Skeletal muscle tissue (tissue), 3 donors: ENCODE measurements at regions not wholly inside any gene's neighbourhood (a gene's known extent, or its start where the extent isn't known, plus 50 kb on each side); places are given as distances from the start of the nearest gene placed in this dataset.
"Not testable (repeated sequence)": the region's sequence is repeated elsewhere in the genome, so short reads cannot be mapped to it uniquely, and the experiment has no call there.

Experiments used
- H3K27ac ChIP-seq: one replicate; pipeline ENCODE4 v1.7.0; 2013; ENCODE audit warnings: mild to moderate bottlenecking, low read depth, low read length, inconsistent platforms
- H3K27me3 ChIP-seq, 3 donors: one replicate each; pipeline ENCODE4 v1.7.0; 2013; ENCODE audit warnings: low read length in 3 of 3; ENCODE audit not compliant: control insufficient read depth in 3 of 3, insufficient read depth in 3 of 3
- H3K36me3 ChIP-seq, 3 donors: one replicate each; pipeline ENCODE4 v1.7.0; 2013; ENCODE audit warnings: low read length in 3 of 3; ENCODE audit not compliant: control insufficient read depth in 3 of 3, insufficient read depth in 3 of 3
- H3K4me1 ChIP-seq, 3 donors: one replicate each; pipeline ENCODE4 v1.7.0; 2013; ENCODE audit warnings: low read length in 3 of 3, mild to moderate bottlenecking in 3 of 3; ENCODE audit not compliant: control insufficient read depth in 3 of 3, insufficient read depth in 3 of 3
- H3K4me3 ChIP-seq, 3 donors: one replicate each; pipeline ENCODE4 v1.7.0; 2013; ENCODE audit warnings: low read length in 3 of 3
- H3K9ac ChIP-seq, 3 donors: one replicate each; pipeline ENCODE4 v1.7.0; 2013; ENCODE audit warnings: low read length in 3 of 3, mild to moderate bottlenecking in 3 of 3, moderate library complexity in 2 of 3, low read depth in 1 of 3
- H3K9me3 ChIP-seq, 3 donors: one replicate each; pipeline ENCODE4 v1.7.0; 2013; ENCODE audit warnings: low read length in 3 of 3; ENCODE audit not compliant: control insufficient read depth in 3 of 3
- donor health status: Osteomylitis.

DNA sequence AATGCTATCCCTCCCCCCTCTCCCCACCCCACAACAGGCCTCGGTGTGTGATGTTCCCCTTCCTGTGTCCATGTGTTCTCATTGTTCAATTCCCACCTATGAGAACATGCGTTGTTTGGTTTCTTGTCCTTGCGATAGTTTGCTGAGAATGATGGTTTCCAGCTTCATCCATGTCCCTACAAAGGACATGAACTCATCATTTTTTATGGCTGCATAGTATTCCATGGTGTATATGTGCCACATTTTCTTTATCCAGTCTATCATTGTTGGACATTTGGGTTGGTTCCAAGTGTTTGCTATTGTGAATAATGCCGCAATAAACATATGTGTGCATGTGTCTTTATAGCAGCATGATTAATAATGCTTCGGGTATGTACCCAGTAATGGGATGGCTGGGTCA, 1156.1 kb downstream of the NAALADL2 start:
- not testable (repeated sequence) for H3K27me3 ChIP-seq, H3K4me1 ChIP-seq, H3K36me3 ChIP-seq, H3K4me3 ChIP-seq, H3K9me3 ChIP-seq, H3K27ac ChIP-seq, H3K9ac ChIP-seq

DNA sequence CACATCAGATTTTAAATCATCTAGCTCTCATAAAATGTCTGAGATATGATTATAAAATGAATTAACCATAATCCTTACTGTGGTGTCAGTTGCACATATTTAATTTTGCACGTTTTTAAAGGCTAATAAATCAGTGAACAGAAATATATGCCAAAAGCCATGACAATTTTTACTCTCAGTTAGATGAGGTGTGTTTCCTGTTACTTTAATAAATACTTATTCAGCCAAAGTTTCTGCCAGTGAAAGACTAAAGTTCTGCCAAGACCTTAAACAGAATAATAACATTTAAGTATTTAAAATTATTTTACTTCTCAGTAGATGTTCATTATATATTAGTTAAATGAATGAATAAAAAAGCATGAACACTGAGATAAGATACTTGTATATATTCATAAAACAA, 1150.1 kb downstream of the NAALADL2 start:
- no peak overlapping the region for H3K4me3 ChIP-seq
- H3K9ac ChIP-seq = no peak overlapping the region
- no peaks in the 10 kb centered on the region for H3K36me3 ChIP-seq

DNA sequence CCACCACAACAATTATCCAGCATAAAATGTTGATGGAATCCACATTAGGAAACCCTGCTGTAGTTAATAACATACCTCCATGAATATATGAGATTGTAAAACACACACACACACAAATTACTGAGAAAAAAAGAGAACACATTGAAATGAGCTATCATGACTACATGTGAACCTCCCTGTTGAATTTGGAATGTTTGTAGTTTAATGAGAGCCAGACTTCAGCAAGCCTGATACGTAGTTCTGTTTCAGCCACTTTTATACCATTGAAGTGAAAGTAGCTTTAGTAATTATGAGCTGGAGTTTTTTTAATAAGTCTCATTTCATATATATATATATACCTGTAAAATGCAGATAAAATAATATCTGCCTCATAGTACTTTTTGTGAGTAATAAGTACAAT, 1146.4 kb downstream of the NAALADL2 start:
- no peaks in the 10 kb centered on the region for H3K4me1 ChIP-seq
- H3K9me3 ChIP-seq = no peaks in the 10 kb centered on the region
- H3K27ac ChIP-seq = no peak overlapping the region
- no peak overlapping the region for H3K4me3 ChIP-seq
- H3K9ac ChIP-seq = no peak overlapping the region
- no peaks in the 10 kb centered on the region for H3K36me3 ChIP-seq
- H3K27me3 ChIP-seq = no peaks in the 10 kb centered on the region

More for the DNA sequence above, 1150.1 kb downstream of the NAALADL2 start:
- Histone ChIP-seq H3K27ac (no peak overlapping the region), H3K4me1 (no peaks in the 10 kb centered on the region), H3K27me3 (no peaks in the 10 kb centered on the region), H3K9me3 (no peaks in the 10 kb centered on the region)

DNA sequence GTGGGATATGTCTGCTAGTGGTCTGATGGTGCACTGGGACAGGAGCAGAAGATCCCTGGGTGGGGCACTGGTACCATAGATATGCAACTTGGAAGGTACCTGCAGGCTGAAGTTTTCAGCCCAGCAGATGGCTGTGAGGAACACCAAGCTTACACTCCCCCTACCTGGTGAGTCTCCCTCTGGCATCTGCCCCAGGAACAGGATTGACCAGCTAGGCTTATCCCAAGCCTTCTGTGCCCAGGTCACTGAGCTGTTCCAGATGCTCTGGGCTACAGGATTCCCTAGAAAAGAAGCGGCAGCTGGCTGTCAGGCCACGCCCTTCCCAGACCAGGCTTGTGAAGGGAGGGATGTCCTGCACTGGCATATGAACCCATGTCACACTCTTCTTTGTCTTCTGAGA, 1130.0 kb downstream of the NAALADL2 start:
- Histone ChIP-seq H3K27ac (no peak overlapping the region), H3K4me1 (no peaks in the 10 kb centered on the region), H3K9me3 (peaks cover 0 to 3% (median 0%) of the 10 kb centered on the region in 3 donors), H3K36me3 (no peaks in the 10 kb centered on the region), H3K4me3 (no peak overlapping the region), H3K9ac (no peak overlapping the region), H3K27me3 (no peaks in the 10 kb centered on the region)

DNA sequence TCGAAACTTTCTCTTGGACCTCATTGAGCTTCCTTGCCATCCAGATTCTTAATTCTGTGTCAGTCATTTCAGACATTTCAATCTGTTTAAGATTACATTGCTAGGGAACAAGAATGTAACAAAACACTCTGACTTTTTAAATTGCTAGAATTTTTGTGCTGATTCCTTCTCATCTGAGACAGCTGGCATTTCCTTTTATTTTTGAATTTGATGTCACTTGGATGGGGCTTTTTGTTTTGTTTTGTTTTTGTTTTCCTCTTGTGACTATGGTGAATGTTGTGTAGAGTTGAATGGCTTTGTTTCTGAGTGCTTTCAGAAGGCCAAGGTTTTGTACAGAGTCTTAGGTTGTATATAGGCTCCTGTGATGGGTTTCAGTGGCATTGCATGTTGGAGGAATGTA, 1129.3 kb downstream of the NAALADL2 start:
- peaks cover 0 to 3% (median 0%) of the 10 kb centered on the region in 3 donors for H3K9me3 ChIP-seq
- no peak overlapping the region for H3K9ac ChIP-seq
- no peaks in the 10 kb centered on the region for H3K4me1 ChIP-seq
- no peak overlapping the region for H3K27ac ChIP-seq
- no peaks in the 10 kb centered on the region for H3K36me3 ChIP-seq
- H3K4me3 ChIP-seq = no peak overlapping the region
- H3K27me3 ChIP-seq = no peaks in the 10 kb centered on the region

DNA sequence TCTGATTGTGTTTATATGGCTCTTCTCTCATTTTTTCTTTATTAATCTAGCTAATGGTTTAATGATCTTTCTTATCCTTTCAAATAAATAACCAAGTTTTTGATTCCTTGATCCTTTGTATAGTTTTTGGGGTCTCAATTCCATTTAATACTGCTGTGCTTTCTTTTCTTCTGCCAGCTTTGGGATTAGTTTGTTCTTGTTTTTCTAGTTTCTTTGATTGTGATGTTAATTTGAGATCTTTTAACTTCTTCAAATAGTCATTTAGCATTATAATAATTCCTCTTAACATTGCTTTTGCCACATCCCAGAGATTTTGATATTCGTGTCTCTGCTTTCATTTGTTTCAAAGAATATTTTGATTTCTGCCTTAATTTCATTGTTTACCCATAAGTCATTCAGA, 1126.6 kb downstream of the NAALADL2 start:
- H3K27ac ChIP-seq = no peak overlapping the region
- no peaks in the 10 kb centered on the region for H3K36me3 ChIP-seq
- H3K27me3 ChIP-seq = no peaks in the 10 kb centered on the region
- no peaks in the 10 kb centered on the region for H3K4me1 ChIP-seq
- H3K4me3 ChIP-seq = no peak overlapping the region
- peaks cover 0 to 3% (median 0%) of the 10 kb centered on the region in 3 donors for H3K9me3 ChIP-seq
- H3K9ac ChIP-seq = no peak overlapping the region

DNA sequence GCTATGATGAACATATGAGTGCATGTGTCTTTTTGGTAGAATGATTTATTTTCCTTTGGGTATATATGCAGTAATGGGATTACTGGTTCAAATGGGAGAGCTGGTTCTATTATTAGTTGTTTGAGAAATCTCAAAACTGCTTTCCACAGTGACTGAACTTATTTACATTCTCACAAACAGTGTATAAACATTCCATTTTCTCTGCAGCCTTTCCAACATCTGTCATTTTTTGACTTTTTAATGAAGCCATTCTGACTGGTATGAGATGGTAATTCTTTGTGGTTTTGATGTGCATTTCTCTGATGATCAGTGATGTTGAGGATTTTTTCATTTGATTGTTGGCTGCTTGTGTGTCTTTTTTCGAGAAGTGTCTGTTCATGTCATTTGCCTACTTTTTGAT, 1124.2 kb downstream of the NAALADL2 start:
- no peaks in the 10 kb centered on the region for H3K4me1 ChIP-seq
- no peak overlapping the region for H3K9ac ChIP-seq
- no peaks in the 10 kb centered on the region for H3K36me3 ChIP-seq
- peaks cover 0 to 3% (median 0%) of the 10 kb centered on the region in 3 donors for H3K9me3 ChIP-seq
- H3K4me3 ChIP-seq = no peak overlapping the region
- H3K27ac ChIP-seq = no peak overlapping the region
- H3K27me3 ChIP-seq = no peaks in the 10 kb centered on the region

DNA sequence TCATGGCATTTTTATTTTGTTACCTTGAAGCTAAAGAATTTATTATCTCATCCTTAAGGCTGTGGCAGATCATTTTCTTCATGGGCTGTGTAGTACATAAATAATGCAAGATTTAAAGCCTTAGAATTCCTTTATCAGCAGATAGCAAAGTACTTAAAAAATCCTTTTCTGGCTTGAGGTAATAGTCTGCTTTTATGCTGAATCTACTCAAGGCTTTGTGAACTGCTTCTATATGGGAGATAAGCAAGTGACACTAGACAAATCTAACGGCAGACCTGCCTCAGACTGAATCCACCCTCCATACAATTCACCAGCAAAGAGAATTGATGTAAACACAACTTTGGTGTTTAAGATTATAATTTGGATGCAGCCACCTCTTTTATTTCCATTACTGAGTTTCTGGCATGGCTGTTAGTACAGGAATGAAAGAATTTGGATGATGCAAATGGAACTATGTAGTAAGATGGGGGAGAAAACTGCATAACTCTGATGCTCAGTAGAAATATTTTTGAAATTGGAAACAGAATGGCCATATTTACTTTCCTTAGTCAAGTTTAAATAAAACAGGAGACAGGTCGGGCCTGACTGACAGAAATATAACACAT, 1121.5 kb downstream of the NAALADL2 start:
- H3K27ac ChIP-seq = no peak overlapping the region
- H3K27me3 ChIP-seq = no peaks in the 10 kb centered on the region
- H3K4me1 ChIP-seq = no peaks in the 10 kb centered on the region
- no peaks in the 10 kb centered on the region for H3K36me3 ChIP-seq
- H3K9me3 ChIP-seq = peaks cover 0 to 2% (median 0%) of the 10 kb centered on the region in 3 donors
- H3K9ac ChIP-seq = no peak overlapping the region
- H3K4me3 ChIP-seq = no peak overlapping the region

DNA sequence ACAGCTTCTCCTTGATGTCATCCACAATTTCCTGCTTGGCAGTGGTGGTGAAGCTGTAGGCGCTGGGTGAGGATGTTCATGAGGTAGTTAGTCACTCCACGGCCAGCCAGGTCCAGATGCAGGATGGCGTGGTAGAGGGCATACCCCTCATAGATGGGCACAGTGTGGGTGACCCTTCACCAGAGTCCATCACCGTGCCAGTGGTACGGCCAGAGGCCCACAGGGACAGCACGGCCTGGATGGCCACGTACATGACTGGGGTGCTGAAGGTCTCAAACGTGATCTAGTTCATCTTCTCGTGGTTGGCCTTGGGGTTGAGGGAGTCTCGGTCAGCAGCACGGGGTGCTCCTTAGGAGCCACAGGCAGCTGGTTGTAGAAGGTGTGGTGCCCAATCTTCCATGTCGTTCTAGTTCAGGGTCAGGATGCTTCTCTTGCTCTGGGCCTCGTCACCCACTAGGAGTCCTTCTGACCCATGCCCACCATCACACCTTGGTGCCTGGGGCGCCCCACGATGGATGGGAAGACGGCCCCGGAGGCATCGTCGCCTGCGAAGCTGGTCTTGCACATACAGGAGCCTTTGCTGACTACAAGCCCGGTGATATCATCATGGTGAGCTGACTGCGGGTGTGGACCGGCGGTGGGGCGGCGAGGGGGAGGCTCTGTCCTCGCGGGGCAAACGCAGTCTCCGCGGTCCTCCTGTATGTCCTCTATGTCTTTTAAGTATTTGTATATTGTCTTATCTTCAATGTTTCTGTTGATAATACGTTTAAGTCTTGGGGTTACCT, 1119.0 kb downstream of the NAALADL2 start:
- H3K27me3 ChIP-seq = no peaks in the 10 kb centered on the region
- no peak overlapping the region for H3K4me3 ChIP-seq
- no peak overlapping the region for H3K9ac ChIP-seq
- no peaks in the 10 kb centered on the region for H3K4me1 ChIP-seq
- peaks cover 0 to 2% (median 0%) of the 10 kb centered on the region in 3 donors for H3K9me3 ChIP-seq
- H3K36me3 ChIP-seq = no peaks in the 10 kb centered on the region
- H3K27ac ChIP-seq = no peak overlapping the region

DNA sequence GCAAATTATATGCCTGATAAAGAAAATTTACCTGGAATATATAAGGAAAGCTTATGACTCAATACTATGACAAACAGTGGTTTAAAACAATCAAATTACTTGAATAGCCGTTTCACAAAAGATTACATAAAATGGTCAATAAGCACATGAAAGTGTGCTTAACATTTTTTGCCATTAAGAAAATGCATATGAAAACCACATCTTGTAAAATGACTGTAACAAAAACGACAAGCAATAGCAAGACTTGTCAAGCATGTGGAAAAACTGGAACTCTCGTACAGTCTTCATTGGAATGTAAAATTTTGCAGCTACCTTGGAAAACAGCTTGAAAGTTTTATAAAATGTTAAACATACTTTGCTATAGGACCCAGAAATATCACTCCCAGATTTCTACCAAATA, 1110.3 kb downstream of the NAALADL2 start:
- Histone ChIP-seq H3K9me3 (no peaks in the 10 kb centered on the region), H3K4me3 (no peak overlapping the region), H3K27ac (no peak overlapping the region), H3K27me3 (no peaks in the 10 kb centered on the region), H3K36me3 (no peaks in the 10 kb centered on the region), H3K4me1 (no peaks in the 10 kb centered on the region), H3K9ac (no peak overlapping the region)
